NCI-H69 (cell line): ENCODE measurements at regions not wholly inside any gene's neighbourhood (a gene's known extent, or its start where the extent isn't known, plus 50 kb on each side); places are given as distances from the start of the nearest gene placed in this dataset.

Source experiments
- DNase-seq: peaks from one replicate; lab custom pipeline; 2025; lab: John Stamatoyannopoulos, UW

GRCh38 chr3:189049458-189050236 lies 122.1 kb upstream of the TPRG1 start:
- DNase-seq = no peak

- DNase-seq = no peak
Observed at GRCh38 chr3:189053322-189053721, 118.4 kb upstream of the TPRG1 start.

- DNase-seq = no peak
Observed at GRCh38 chr3:189056646-189057335, 115.0 kb upstream of the TPRG1 start.

- no peak for DNase-seq
Observed at GRCh38 chr3:189057369-189057768, 114.4 kb upstream of the TPRG1 start.

- DNase-seq = no peak
Observed at GRCh38 chr3:189058071-189058470, 113.7 kb upstream of the TPRG1 start.

- DNase-seq = peak; percentile 38
Observed at GRCh38 chr3:189070965-189071364, 100.8 kb upstream of the TPRG1 start.

- DNase-seq = peak; percentile 95
Observed at GRCh38 chr3:189071446-189071845, 100.3 kb upstream of the TPRG1 start.

- peak; percentile 80 for DNase-seq
Observed at GRCh38 chr3:189076449-189076848, 95.3 kb upstream of the TPRG1 start.

GRCh38 chr3:189080745-189081144 lies 91.0 kb upstream of the TPRG1 start:
- DNase-seq = no peak

GRCh38 chr3:189082666-189083427 lies 88.9 kb upstream of the TPRG1 start:
- DNase-seq = no peak

GRCh38 chr3:189084620-189085019 lies 87.2 kb upstream of the TPRG1 start:
- no peak for DNase-seq

- no peak for DNase-seq
Observed at GRCh38 chr3:189092547-189092946, 79.2 kb upstream of the TPRG1 start.

- DNase-seq = no peak
Observed at GRCh38 chr3:189094539-189094938, 77.2 kb upstream of the TPRG1 start.

- DNase-seq = peak; percentile 17
Observed at GRCh38 chr3:189096092-189096491, 75.7 kb upstream of the TPRG1 start.

GRCh38 chr3:189099031-189099471 lies 72.7 kb upstream of the TPRG1 start:
- no peak for DNase-seq

GRCh38 chr3:189099505-189100290 lies 72.1 kb upstream of the TPRG1 start:
- DNase-seq = no peak

GRCh38 chr3:189100866-189101265 lies 70.9 kb upstream of the TPRG1 start:
- no peak for DNase-seq

GRCh38 chr3:189101594-189101993 lies 70.2 kb upstream of the TPRG1 start:
- DNase-seq = no peak

- no peak for DNase-seq
Observed at GRCh38 chr3:189103208-189103607, 68.6 kb upstream of the TPRG1 start.

GRCh38 chr3:189108067-189108466 lies 63.7 kb upstream of the TPRG1 start:
- peak; percentile 99 for DNase-seq

- DNase-seq = peak; percentile 91
Observed at GRCh38 chr3:189108735-189109134, 63.0 kb upstream of the TPRG1 start.

- DNase-seq = peak; percentile 79
Observed at GRCh38 chr3:189109145-189109544, 62.6 kb upstream of the TPRG1 start.
